ENCODE measurements at regions not wholly inside any gene's neighbourhood (a gene's known extent, or its start where the extent isn't known, plus 50 kb on each side); places are given as distances from the start of the nearest gene placed in this dataset.

GRCh38 chr6:40695750-40696415 lies 108.7 kb upstream of the LRFN2 start:
- 74 to 75% methylated on average over 6 to 8 of the region's 8 CpGs for WGBS, 2 donors
- intact Hi-C loops (cut with DNase I; ENCODE audit: low total_unique reads), result no loop called here
- no peak overlapping the region for H3K4me3 ChIP-seq (ENCODE audit: low read depth, poor library complexity, severe bottlenecking)
- DNase-seq (ENCODE audit: low spot score in 2 of 2), result no peak
- TF ChIP-seq POLR2A (IDR thresholded peaks at IDR 0.05), result no peak
- TF ChIP-seq CTCF (IDR thresholded peaks at IDR 0.05), result no peak

GRCh38 chr6:40695114-40695513 lies 108.0 kb upstream of the LRFN2 start:
- no peak for DNase-seq (ENCODE audit: low spot score in 2 of 2)
- H3K4me3 ChIP-seq (ENCODE audit: low read depth, poor library complexity, severe bottlenecking), result no peak overlapping the region
- intact Hi-C loops (cut with DNase I; ENCODE audit: low total_unique reads), result no loop called here
- WGBS, 2 donors, result 6 to 39% methylated on average over 2 of the region's 2 CpGs
- TF ChIP-seq CTCF (IDR thresholded peaks at IDR 0.05) (no peak), POLR2A (IDR thresholded peaks at IDR 0.05) (no peak)

GRCh38 chr6:40693768-40694167 lies 106.6 kb upstream of the LRFN2 start:
- no peak for TF ChIP-seq POLR2A (IDR thresholded peaks at IDR 0.05)
- 90 to 96% methylated on average over 3 of the region's 3 CpGs for WGBS, 2 donors
- no peak for DNase-seq (ENCODE audit: low spot score in 2 of 2)
- H3K4me3 ChIP-seq (ENCODE audit: low read depth, poor library complexity, severe bottlenecking), result no peak overlapping the region
- intact Hi-C loops (cut with DNase I; ENCODE audit: low total_unique reads), result no loop called here

GRCh38 chr6:40692337-40692736 lies 105.2 kb upstream of the LRFN2 start:
- TF ChIP-seq POLR2A (IDR thresholded peaks at IDR 0.05) (no peak), CTCF (IDR thresholded peaks at IDR 0.05) (no peak)
- intact Hi-C loops (cut with DNase I; ENCODE audit: low total_unique reads), result no loop called here
- 85 to 91% methylated on average over 2 of the region's 2 CpGs for WGBS, 2 donors
- no peak overlapping the region for H3K4me3 ChIP-seq (ENCODE audit: low read depth, poor library complexity, severe bottlenecking)
- no peak for DNase-seq (ENCODE audit: low spot score in 2 of 2)

- no peak for TF ChIP-seq CTCF (IDR thresholded peaks at IDR 0.05)
- no peak for TF ChIP-seq POLR2A (IDR thresholded peaks at IDR 0.05)
- WGBS, 2 donors, result 59 to 87% methylated on average over 4 of the region's 4 CpGs
- intact Hi-C loops (cut with DNase I; ENCODE audit: low total_unique reads), result no loop called here
- no peak overlapping the region for H3K4me3 ChIP-seq (ENCODE audit: low read depth, poor library complexity, severe bottlenecking)
- DNase-seq (ENCODE audit: low spot score in 2 of 2), result no peak
Measured at GRCh38 chr6:40689185-40689584, 102.0 kb upstream of the LRFN2 start.

GRCh38 chr6:40688214-40688761 lies 101.1 kb upstream of the LRFN2 start:
- intact Hi-C loops (cut with DNase I; ENCODE audit: low total_unique reads), result no loop called here
- TF ChIP-seq CTCF (IDR thresholded peaks at IDR 0.05) (no peak), POLR2A (IDR thresholded peaks at IDR 0.05) (no peak)
- WGBS, 2 donors, result 64 to 69% methylated on average over 7 of the region's 7 CpGs
- no peak for DNase-seq (ENCODE audit: low spot score in 2 of 2)
- H3K4me3 ChIP-seq (ENCODE audit: low read depth, poor library complexity, severe bottlenecking), result no peak overlapping the region
